ENCODE measurements at regions not wholly inside any gene's neighbourhood (a gene's known extent, or its start where the extent isn't known, plus 50 kb on each side); places are given as distances from the start of the nearest gene placed in this dataset.

DNA sequence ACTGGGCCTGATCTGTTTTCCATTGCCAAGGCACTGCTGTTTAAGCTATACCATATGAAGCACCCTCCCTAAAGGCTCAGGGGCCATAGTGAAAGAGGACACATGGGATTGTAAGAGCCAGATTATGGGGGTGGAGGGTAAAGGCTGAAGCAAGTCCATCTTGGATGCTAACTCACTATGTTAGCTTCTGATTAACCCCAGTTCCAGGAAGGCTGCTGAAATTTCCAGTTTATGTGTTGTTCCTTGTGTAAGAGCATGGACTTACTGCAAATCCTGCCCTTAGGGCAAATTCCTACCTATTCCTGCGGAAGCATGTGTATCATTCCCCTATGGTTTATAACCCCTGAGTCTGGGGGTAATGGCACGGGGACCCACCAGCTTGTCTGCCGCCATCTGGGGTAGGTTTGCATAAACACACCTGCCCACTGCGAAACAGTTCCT is 91.8 kb upstream of the SERBP1 start:
- no peak for DNase-seq (ENCODE audit: low read depth in 2 of 2)
- Histone ChIP-seq H4K20me1 (ENCODE audit: control insufficient read depth, extremely low read depth, insufficient read depth, low read length) (no peaks in the 10 kb centered on the region), H3K9me3 (ENCODE audit: control insufficient read depth, insufficient read depth, low read depth, low read length) (no peaks in the 10 kb centered on the region), H3K4me2 (ENCODE audit: extremely low read depth, insufficient read depth, low read length) (no peak overlapping the region), H2AFZ (ENCODE audit: low read length) (no peak overlapping the region), H3K36me3 (ENCODE audit: control insufficient read depth, insufficient read depth, low read length) (no peaks in the 10 kb centered on the region), H3K27ac (ENCODE audit: insufficient read depth, low read length) (no peak overlapping the region), H3K9ac (ENCODE audit: insufficient read depth, low read length) (no peak overlapping the region), H3K79me2 (ENCODE audit: control insufficient read depth, insufficient read depth, low read length) (no peaks in the 10 kb centered on the region), H3K4me3 (replicated peaks in 1 of 4; ENCODE audit: control extremely low read depth in 1 of 4, insufficient read depth in 1 of 4, low read depth in 3 of 4, low read length in 4 of 4) (no peak overlapping the region), H3K4me1 (ENCODE audit: control insufficient read depth, extremely low read depth, insufficient read depth, low read length) (no peaks in the 10 kb centered on the region), H3K27me3 (ENCODE audit: control insufficient read depth, insufficient read depth, low read length) (no peaks in the 10 kb centered on the region)
- no peak for TF ChIP-seq EZH2 (IDR thresholded peaks at IDR 0.05; ENCODE audit: low read length, missing control alignments)
- TF ChIP-seq, protein P1, sequence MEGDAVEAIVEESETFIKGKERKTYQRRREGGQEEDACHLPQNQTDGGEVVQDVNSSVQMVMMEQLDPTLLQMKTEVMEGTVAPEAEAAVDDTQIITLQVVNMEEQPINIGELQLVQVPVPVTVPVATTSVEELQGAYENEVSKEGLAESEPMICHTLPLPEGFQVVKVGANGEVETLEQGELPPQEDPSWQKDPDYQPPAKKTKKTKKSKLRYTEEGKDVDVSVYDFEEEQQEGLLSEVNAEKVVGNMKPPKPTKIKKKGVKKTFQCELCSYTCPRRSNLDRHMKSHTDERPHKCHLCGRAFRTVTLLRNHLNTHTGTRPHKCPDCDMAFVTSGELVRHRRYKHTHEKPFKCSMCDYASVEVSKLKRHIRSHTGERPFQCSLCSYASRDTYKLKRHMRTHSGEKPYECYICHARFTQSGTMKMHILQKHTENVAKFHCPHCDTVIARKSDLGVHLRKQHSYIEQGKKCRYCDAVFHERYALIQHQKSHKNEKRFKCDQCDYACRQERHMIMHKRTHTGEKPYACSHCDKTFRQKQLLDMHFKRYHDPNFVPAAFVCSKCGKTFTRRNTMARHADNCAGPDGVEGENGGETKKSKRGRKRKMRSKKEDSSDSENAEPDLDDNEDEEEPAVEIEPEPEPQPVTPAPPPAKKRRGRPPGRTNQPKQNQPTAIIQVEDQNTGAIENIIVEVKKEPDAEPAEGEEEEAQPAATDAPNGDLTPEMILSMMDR (conservative IDR thresholded peaks at IDR 0.05 in 1 of 2, IDR thresholded peaks at IDR 0.05 in 1 of 2; ENCODE audit: low read depth in 1 of 2, low read length in 2 of 2) = no peak

DNA sequence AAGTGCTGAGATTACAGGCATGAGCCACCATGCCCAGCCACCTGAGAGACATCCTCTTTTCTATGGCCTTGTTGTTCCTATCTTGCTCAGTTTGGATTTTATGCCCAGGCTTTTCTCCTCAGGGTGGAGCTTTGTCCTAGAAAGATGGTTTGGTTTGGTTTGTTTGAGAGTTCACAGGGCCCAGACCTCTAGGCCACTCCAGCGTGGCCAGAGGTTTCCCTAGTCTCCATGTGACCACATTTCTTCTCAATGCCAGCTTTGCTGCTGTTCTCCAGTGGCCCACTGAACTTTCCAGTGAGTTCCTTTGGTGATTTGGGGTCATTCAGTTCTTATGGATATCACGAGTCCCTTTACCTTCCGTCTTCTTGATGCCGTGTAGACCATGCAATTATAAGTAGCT is 92.6 kb upstream of the SERBP1 start:
- TF ChIP-seq EZH2 (IDR thresholded peaks at IDR 0.05; ENCODE audit: low read length, missing control alignments) = no peak
- TF ChIP-seq, protein P1 (conservative IDR thresholded peaks at IDR 0.05 in 1 of 2, IDR thresholded peaks at IDR 0.05 in 1 of 2; ENCODE audit: low read depth in 1 of 2, low read length in 2 of 2) = no peak
- no peak overlapping the region for H3K4me3 ChIP-seq (replicated peaks in 1 of 4; ENCODE audit: control extremely low read depth in 1 of 4, insufficient read depth in 1 of 4, low read depth in 3 of 4, low read length in 4 of 4)

DNA sequence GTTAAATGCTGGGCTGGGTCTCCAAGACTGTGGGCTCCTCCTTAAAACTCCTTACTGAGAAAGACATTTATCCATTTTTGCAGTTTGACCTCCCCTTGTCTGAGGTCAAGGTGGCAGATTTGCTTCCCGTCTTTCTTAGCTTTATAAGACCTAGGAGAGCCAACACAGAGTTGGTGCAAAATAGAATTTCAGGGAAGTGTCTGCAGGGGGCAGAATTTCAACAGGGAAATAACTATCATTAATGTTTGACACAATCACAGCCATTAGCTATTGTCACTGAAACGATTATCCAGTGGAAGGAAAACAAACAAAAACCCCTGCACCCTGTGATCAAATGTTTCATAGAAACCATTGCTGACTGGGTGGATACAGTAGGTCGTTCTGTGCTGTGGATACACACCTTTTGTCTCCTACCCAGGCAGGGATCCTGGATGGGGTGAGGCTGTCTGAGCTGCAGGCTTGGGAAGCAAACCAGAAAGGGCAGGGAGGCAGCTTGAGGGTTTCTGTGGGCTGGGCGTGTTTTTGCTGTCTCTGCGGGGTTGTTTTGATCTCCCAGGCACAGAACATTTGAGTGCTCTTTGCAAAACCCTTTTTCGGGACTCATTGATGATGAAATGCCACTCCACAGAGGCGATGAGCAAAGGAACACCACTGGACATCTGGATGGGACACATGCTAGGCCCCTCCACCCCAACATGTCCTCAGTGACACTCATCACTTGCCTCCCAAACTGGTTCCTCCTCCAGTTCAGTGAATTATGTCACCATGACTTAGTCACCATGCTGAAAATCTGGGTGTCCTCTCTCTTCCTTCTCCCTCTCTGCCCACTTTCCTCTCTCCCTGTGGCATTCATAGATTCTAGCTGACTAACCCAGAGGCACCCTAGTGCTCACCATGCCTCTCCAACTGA is 94.2 kb upstream of the SERBP1 start:
- H3K9ac ChIP-seq (ENCODE audit: insufficient read depth, low read length) = no peak overlapping the region
- H4K20me1 ChIP-seq (ENCODE audit: control insufficient read depth, extremely low read depth, insufficient read depth, low read length) = no peaks in the 10 kb centered on the region
- no peaks in the 10 kb centered on the region for H3K79me2 ChIP-seq (ENCODE audit: control insufficient read depth, insufficient read depth, low read length)
- H2AFZ ChIP-seq (ENCODE audit: low read length) = no peak overlapping the region
- H3K9me3 ChIP-seq (ENCODE audit: control insufficient read depth, insufficient read depth, low read depth, low read length) = no peaks in the 10 kb centered on the region
- no peaks in the 10 kb centered on the region for H3K36me3 ChIP-seq (ENCODE audit: control insufficient read depth, insufficient read depth, low read length)
- H3K4me2 ChIP-seq (ENCODE audit: extremely low read depth, insufficient read depth, low read length) = no peak overlapping the region
- peak in 1 of 2 donors; percentile 13 for DNase-seq (ENCODE audit: low read depth in 2 of 2)
- TF ChIP-seq, protein P1 (conservative IDR thresholded peaks at IDR 0.05 in 1 of 2, IDR thresholded peaks at IDR 0.05 in 1 of 2; ENCODE audit: low read depth in 1 of 2, low read length in 2 of 2) = peak in 1 of 2 donors; percentile 28
- TF ChIP-seq EZH2 (IDR thresholded peaks at IDR 0.05; ENCODE audit: low read length, missing control alignments) = no peak
- no peak overlapping the region for H3K27ac ChIP-seq (ENCODE audit: insufficient read depth, low read length)
- H3K4me3 ChIP-seq (replicated peaks in 1 of 4; ENCODE audit: control extremely low read depth in 1 of 4, insufficient read depth in 1 of 4, low read depth in 3 of 4, low read length in 4 of 4) = no peak overlapping the region
- H3K4me1 ChIP-seq (ENCODE audit: control insufficient read depth, extremely low read depth, insufficient read depth, low read length) = no peaks in the 10 kb centered on the region
- H3K27me3 ChIP-seq (ENCODE audit: control insufficient read depth, insufficient read depth, low read length) = no peaks in the 10 kb centered on the region

More for the DNA sequence above, 92.6 kb upstream of the SERBP1 start:
- no peak overlapping the region for H3K4me2 ChIP-seq (ENCODE audit: extremely low read depth, insufficient read depth, low read length)
- no peak for DNase-seq (ENCODE audit: low read depth in 2 of 2)
- no peak overlapping the region for H3K9ac ChIP-seq (ENCODE audit: insufficient read depth, low read length)
- no peaks in the 10 kb centered on the region for H3K36me3 ChIP-seq (ENCODE audit: control insufficient read depth, insufficient read depth, low read length)
- no peak overlapping the region for H3K27ac ChIP-seq (ENCODE audit: insufficient read depth, low read length)
- no peaks in the 10 kb centered on the region for H3K27me3 ChIP-seq (ENCODE audit: control insufficient read depth, insufficient read depth, low read length)
- no peaks in the 10 kb centered on the region for H4K20me1 ChIP-seq (ENCODE audit: control insufficient read depth, extremely low read depth, insufficient read depth, low read length)
- H3K9me3 ChIP-seq (ENCODE audit: control insufficient read depth, insufficient read depth, low read depth, low read length) = no peaks in the 10 kb centered on the region
- H3K4me1 ChIP-seq (ENCODE audit: control insufficient read depth, extremely low read depth, insufficient read depth, low read length) = no peaks in the 10 kb centered on the region
- no peaks in the 10 kb centered on the region for H3K79me2 ChIP-seq (ENCODE audit: control insufficient read depth, insufficient read depth, low read length)
- no peak overlapping the region for H2AFZ ChIP-seq (ENCODE audit: low read length)

Measured in fibroblast of lung (primary cell).